Panc1 (cell line): ENCODE measurements at regions not wholly inside any gene's neighbourhood (a gene's known extent, or its start where the extent isn't known, plus 50 kb on each side); places are given as distances from the start of the nearest gene placed in this dataset.

Experiments
- CTCF ChIP-seq: fragments of 450-650 bp; IDR thresholded peaks from 2 replicates; pipeline ENCODE4 v1.5.1; 2017; ENCODE audit warnings: mild to moderate bottlenecking
- SIN3A ChIP-seq: IDR thresholded peaks from 2 replicates; pipeline ENCODE4 v1.6.1; 2012; ENCODE audit warnings: low read depth, mild to moderate bottlenecking, low read length, moderate library complexity, borderline replicate concordance; ENCODE audit not compliant: insufficient read depth

- TF ChIP-seq CTCF (no peak), SIN3A (no peak)
Observed at GRCh38 chr1:181174861-181175260, 86.4 kb downstream of the IER5 start.
